TTC549 (cell line): ENCODE measurements at regions not wholly inside any gene's neighbourhood (a gene's known extent, or its start where the extent isn't known, plus 50 kb on each side); places are given as distances from the start of the nearest gene placed in this dataset.
"Not testable (repeated sequence)": the region's sequence is repeated elsewhere in the genome, so short reads cannot be mapped to it uniquely, and the experiment has no call there.

Source experiments
- FAIRE-seq: peaks from 2 replicates; lab custom pipeline; 2012; peaks lifted over from hg19 to GRCh38; lab: Jason Lieb, UNC

GRCh38 chr3:834679-835078 lies 258.1 kb upstream of the CNTN6 start:
- FAIRE-seq, result no peak

GRCh38 chr3:835096-835495 lies 257.7 kb upstream of the CNTN6 start:
- FAIRE-seq, result no peak

GRCh38 chr3:839981-840380 lies 252.8 kb upstream of the CNTN6 start:
- no peak for FAIRE-seq

- no peak for FAIRE-seq
These were observed 241.6 kb upstream of the CNTN6 start for GRCh38 chr3:851098-851790.

GRCh38 chr3:852033-852432 lies 240.8 kb upstream of the CNTN6 start:
- FAIRE-seq, result no peak

GRCh38 chr3:853489-853888 lies 239.3 kb upstream of the CNTN6 start:
- FAIRE-seq, result no peak

GRCh38 chr3:859135-859534 lies 233.7 kb upstream of the CNTN6 start:
- FAIRE-seq, result no peak

- no peak for FAIRE-seq
These were observed 231.1 kb upstream of the CNTN6 start for GRCh38 chr3:861721-862120.

- no peak for FAIRE-seq
These were observed 223.6 kb upstream of the CNTN6 start for GRCh38 chr3:869269-869668.

GRCh38 chr3:869734-870133 lies 223.1 kb upstream of the CNTN6 start:
- no peak for FAIRE-seq

- FAIRE-seq, result no peak
These were observed 221.2 kb upstream of the CNTN6 start for GRCh38 chr3:871651-872050.

- FAIRE-seq, result no peak
These were observed 215.8 kb upstream of the CNTN6 start for GRCh38 chr3:877001-877400.

GRCh38 chr3:878746-879145 lies 214.1 kb upstream of the CNTN6 start:
- FAIRE-seq, result no peak

- FAIRE-seq, result no peak
These were observed 212.5 kb upstream of the CNTN6 start for GRCh38 chr3:880371-880770.

GRCh38 chr3:882533-882932 lies 210.3 kb upstream of the CNTN6 start:
- FAIRE-seq, result no peak

GRCh38 chr3:901953-902778 lies 190.7 kb upstream of the CNTN6 start:
- peak; percentile 34 for FAIRE-seq

GRCh38 chr3:905217-905616 lies 187.6 kb upstream of the CNTN6 start:
- FAIRE-seq, result no peak

- no peak for FAIRE-seq
These were observed 186.1 kb upstream of the CNTN6 start for GRCh38 chr3:906739-907138.

- FAIRE-seq, result no peak
These were observed 184.0 kb upstream of the CNTN6 start for GRCh38 chr3:908839-909238.

GRCh38 chr3:912717-913116 lies 180.1 kb upstream of the CNTN6 start:
- FAIRE-seq, result not testable (repeated sequence)

GRCh38 chr3:923161-923910 lies 169.5 kb upstream of the CNTN6 start:
- FAIRE-seq, result no peak

- no peak for FAIRE-seq
These were observed 162.0 kb upstream of the CNTN6 start for GRCh38 chr3:930866-931265.

- no peak for FAIRE-seq
These were observed 159.5 kb upstream of the CNTN6 start for GRCh38 chr3:933326-933725.
